HG03558 (cell line): ENCODE measurements at regions not wholly inside any gene's neighbourhood (a gene's known extent, or its start where the extent isn't known, plus 50 kb on each side); places are given as distances from the start of the nearest gene placed in this dataset.
"Not testable (repeated sequence)": the region's sequence is repeated elsewhere in the genome, so short reads cannot be mapped to it uniquely, and the experiment has no call there.

ENCODE experiments used
- ATAC-seq: cut with Tn5 transposase; IDR thresholded peaks from one replicate; pipeline ENCODE4 v1.9.1; 2021; ENCODE audit warnings: moderate number of reproducible peaks; ENCODE audit not compliant: unreplicated experiment; ENCODE audit errors: extremely low read depth

- no peak for ATAC-seq
These were observed 200.1 kb upstream of the SHH start for GRCh38 chr7:156012412-156012811.

GRCh38 chr7:156009569-156009968, 197.3 kb upstream of the SHH start:
- no peak for ATAC-seq

GRCh38 chr7:156006876-156007275, 194.6 kb upstream of the SHH start:
- not testable (repeated sequence) for ATAC-seq

- no peak for ATAC-seq
These were observed 193.8 kb upstream of the SHH start for GRCh38 chr7:156006024-156006423.

- ATAC-seq, result no peak
These were observed 193.0 kb upstream of the SHH start for GRCh38 chr7:156005202-156005691.

- no peak for ATAC-seq
These were observed 192.3 kb upstream of the SHH start for GRCh38 chr7:156004265-156005201.

GRCh38 chr7:156003220-156004162, 191.2 kb upstream of the SHH start:
- ATAC-seq, result no peak

- ATAC-seq, result no peak
These were observed 190.3 kb upstream of the SHH start for GRCh38 chr7:156002362-156003066.

- ATAC-seq, result no peak
These were observed 189.4 kb upstream of the SHH start for GRCh38 chr7:156001496-156002260.

- ATAC-seq, result no peak
These were observed 188.5 kb upstream of the SHH start for GRCh38 chr7:156000601-156001396.

GRCh38 chr7:155999631-156000489, 187.6 kb upstream of the SHH start:
- no peak for ATAC-seq

- no peak for ATAC-seq
These were observed 186.7 kb upstream of the SHH start for GRCh38 chr7:155998766-155999630.

GRCh38 chr7:155998328-155998691, 186.0 kb upstream of the SHH start:
- ATAC-seq, result no peak

GRCh38 chr7:155997431-155998327, 185.4 kb upstream of the SHH start:
- ATAC-seq, result no peak

- ATAC-seq, result no peak
These were observed 184.5 kb upstream of the SHH start for GRCh38 chr7:155996718-155997280.

GRCh38 chr7:155995183-155995612, 182.9 kb upstream of the SHH start:
- no peak for ATAC-seq
